C4-2B (cell line): ENCODE measurements at regions not wholly inside any gene's neighbourhood (a gene's known extent, or its start where the extent isn't known, plus 50 kb on each side); places are given as distances from the start of the nearest gene placed in this dataset.

Source experiments
- ZFX ChIP-seq: fragments of 450-650 bp; IDR thresholded peaks from 2 replicates; pipeline ENCODE4 v1.6.1; 2017
- TF ChIP-seq, protein P1 (sequence below): fragments of 450-650 bp; conservative IDR thresholded peaks from 2 replicates; pipeline ENCODE4 v1.5.1; 2017; ENCODE audit warnings: mild to moderate bottlenecking

DNA sequence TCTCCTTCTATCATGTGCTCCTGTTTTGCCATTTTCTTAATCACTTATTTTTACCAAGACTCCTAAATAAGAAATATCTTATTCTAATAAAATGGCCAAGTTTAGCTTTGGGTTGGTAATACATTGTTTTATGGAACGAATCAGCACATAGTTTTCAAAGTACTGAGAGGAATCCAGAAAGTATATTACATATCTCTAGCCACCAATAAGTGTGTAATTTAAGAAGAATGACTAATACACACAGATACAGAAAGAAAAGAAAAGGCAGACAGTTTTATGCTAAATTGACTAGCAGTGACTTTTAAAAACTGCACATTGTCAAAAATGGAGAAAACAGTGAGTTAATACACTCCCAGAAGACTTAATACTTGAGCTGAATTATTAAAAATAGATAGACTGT is 167.0 kb upstream of the IL15 start:
- TF ChIP-seq, protein P1, sequence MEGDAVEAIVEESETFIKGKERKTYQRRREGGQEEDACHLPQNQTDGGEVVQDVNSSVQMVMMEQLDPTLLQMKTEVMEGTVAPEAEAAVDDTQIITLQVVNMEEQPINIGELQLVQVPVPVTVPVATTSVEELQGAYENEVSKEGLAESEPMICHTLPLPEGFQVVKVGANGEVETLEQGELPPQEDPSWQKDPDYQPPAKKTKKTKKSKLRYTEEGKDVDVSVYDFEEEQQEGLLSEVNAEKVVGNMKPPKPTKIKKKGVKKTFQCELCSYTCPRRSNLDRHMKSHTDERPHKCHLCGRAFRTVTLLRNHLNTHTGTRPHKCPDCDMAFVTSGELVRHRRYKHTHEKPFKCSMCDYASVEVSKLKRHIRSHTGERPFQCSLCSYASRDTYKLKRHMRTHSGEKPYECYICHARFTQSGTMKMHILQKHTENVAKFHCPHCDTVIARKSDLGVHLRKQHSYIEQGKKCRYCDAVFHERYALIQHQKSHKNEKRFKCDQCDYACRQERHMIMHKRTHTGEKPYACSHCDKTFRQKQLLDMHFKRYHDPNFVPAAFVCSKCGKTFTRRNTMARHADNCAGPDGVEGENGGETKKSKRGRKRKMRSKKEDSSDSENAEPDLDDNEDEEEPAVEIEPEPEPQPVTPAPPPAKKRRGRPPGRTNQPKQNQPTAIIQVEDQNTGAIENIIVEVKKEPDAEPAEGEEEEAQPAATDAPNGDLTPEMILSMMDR = no peak
- no peak for TF ChIP-seq ZFX
